ENCODE measurements at regions not wholly inside any gene's neighbourhood (a gene's known extent, or its start where the extent isn't known, plus 50 kb on each side); places are given as distances from the start of the nearest gene placed in this dataset.

- Histone ChIP-seq H3K79me2 (ENCODE audit: control insufficient read depth, insufficient read depth, low read length) (no peaks in the 10 kb centered on the region), H2AFZ (ENCODE audit: insufficient read depth, low read depth, low read length, poor library complexity, severe bottlenecking) (no peak overlapping the region), H3K9ac (ENCODE audit: low read length) (no peak overlapping the region), H3K4me2 (replicated peaks; ENCODE audit: low read depth, low read length, poor library complexity, severe bottlenecking) (no peak overlapping the region), H3K4me3 (ENCODE audit: control extremely low read depth in 1 of 5, extremely low read depth in 1 of 5, insufficient read depth in 1 of 5, low read depth in 2 of 5, low read length in 4 of 5) (no peak overlapping the region), H3K36me3 (replicated peaks in 1 of 2; ENCODE audit: control extremely low read depth in 1 of 2, control insufficient read depth in 1 of 2, extremely low read depth in 1 of 2, insufficient read depth in 2 of 2, low read length in 1 of 2) (no peaks in the 10 kb centered on the region), H3K27ac (ENCODE audit: low read length in 2 of 2) (no peak overlapping the region), H4K20me1 (ENCODE audit: control insufficient read depth, insufficient read depth, low read length, poor library complexity, severe bottlenecking) (no peaks in the 10 kb centered on the region), H3K4me1 (ENCODE audit: control insufficient read depth in 2 of 2, insufficient read depth in 2 of 2, low read length in 2 of 2) (no peaks in the 10 kb centered on the region), H3K9me3 (ENCODE audit: control extremely low read depth in 1 of 3, control insufficient read depth in 2 of 3, insufficient read depth in 1 of 3, low read length in 2 of 3) (peaks cover 0 to 3% (median 0%) of the 10 kb centered on the region in 3 donors), H3K27me3 (replicated peaks in 1 of 4; ENCODE audit: control extremely low read depth in 1 of 4, control insufficient read depth in 3 of 4, insufficient read depth in 4 of 4, low read length in 3 of 4) (no peaks in the 10 kb centered on the region)
- WGBS (ENCODE audit: insufficient coverage), result 0% methylated on average over 2 of the region's 5 CpGs
- intact Hi-C loops (cut with micrococcal nuclease), result no loop called here
- Mint-ChIP-seq H3K9me3 (ENCODE audit: insufficient read depth) (peaks cover 7% of the 10 kb centered on the region), H3K27ac (no peak overlapping the region), H3K4me3 (no peak overlapping the region), H3K27me3 (no peaks in the 10 kb centered on the region), H3K4me1 (peaks cover 1% of the 10 kb centered on the region)
- ChIA-PET CTCF (no interaction called here), POLR2A (no interaction called here)
- ATAC-seq (ENCODE audit: low read depth) (no peak), DNase-seq (no peak)
- no peak for TF ChIP-seq CTCF (IDR thresholded peaks at IDR 0.05)
- TF ChIP-seq EZH2 (IDR thresholded peaks at IDR 0.05; ENCODE audit: borderline replicate concordance, insufficient read depth, low read depth, low read length, poor library complexity, severe bottlenecking), result no peak
These were observed 268.3 kb upstream of the PROX1 start for GRCh38 chr1:213719462-213719861.

- H3K4me3 ChIP-seq (ENCODE audit: control extremely low read depth in 1 of 5, extremely low read depth in 1 of 5, insufficient read depth in 1 of 5, low read depth in 2 of 5, low read length in 4 of 5), result no peak overlapping the region
- H3K9me3 Mint-ChIP-seq (ENCODE audit: insufficient read depth), result peaks cover 7% of the 10 kb centered on the region
- no peaks in the 10 kb centered on the region for H3K79me2 ChIP-seq (ENCODE audit: control insufficient read depth, insufficient read depth, low read length)
- no peak for DNase-seq
- WGBS (ENCODE audit: insufficient coverage), result 100% methylated on average over 2 of the region's 5 CpGs
- H3K27me3 Mint-ChIP-seq, result no peaks in the 10 kb centered on the region
- no peak overlapping the region for H2AFZ ChIP-seq (ENCODE audit: insufficient read depth, low read depth, low read length, poor library complexity, severe bottlenecking)
- no peak overlapping the region for H3K9ac ChIP-seq (ENCODE audit: low read length)
- intact Hi-C loops (cut with micrococcal nuclease), result no loop called here
- no peak for ATAC-seq (ENCODE audit: low read depth)
- H3K27ac ChIP-seq (ENCODE audit: low read length in 2 of 2), result no peak overlapping the region
- peaks cover 0 to 3% (median 0%) of the 10 kb centered on the region in 3 donors for H3K9me3 ChIP-seq (ENCODE audit: control extremely low read depth in 1 of 3, control insufficient read depth in 2 of 3, insufficient read depth in 1 of 3, low read length in 2 of 3)
- H3K27me3 ChIP-seq (replicated peaks in 1 of 4; ENCODE audit: control extremely low read depth in 1 of 4, control insufficient read depth in 3 of 4, insufficient read depth in 4 of 4, low read length in 3 of 4), result no peaks in the 10 kb centered on the region
- peaks cover 1% of the 10 kb centered on the region for H3K4me1 Mint-ChIP-seq
- H3K4me3 Mint-ChIP-seq, result no peak overlapping the region
- H4K20me1 ChIP-seq (ENCODE audit: control insufficient read depth, insufficient read depth, low read length, poor library complexity, severe bottlenecking), result no peaks in the 10 kb centered on the region
- H3K36me3 ChIP-seq (replicated peaks in 1 of 2; ENCODE audit: control extremely low read depth in 1 of 2, control insufficient read depth in 1 of 2, extremely low read depth in 1 of 2, insufficient read depth in 2 of 2, low read length in 1 of 2), result no peaks in the 10 kb centered on the region
- TF ChIP-seq CTCF (IDR thresholded peaks at IDR 0.05) (no peak), EZH2 (IDR thresholded peaks at IDR 0.05; ENCODE audit: borderline replicate concordance, insufficient read depth, low read depth, low read length, poor library complexity, severe bottlenecking) (no peak)
- H3K4me2 ChIP-seq (replicated peaks; ENCODE audit: low read depth, low read length, poor library complexity, severe bottlenecking), result no peak overlapping the region
- H3K27ac Mint-ChIP-seq, result no peak overlapping the region
- POLR2A ChIA-PET, result no interaction called here
- CTCF ChIA-PET, result no interaction called here
- no peaks in the 10 kb centered on the region for H3K4me1 ChIP-seq (ENCODE audit: control insufficient read depth in 2 of 2, insufficient read depth in 2 of 2, low read length in 2 of 2)
These were observed 267.7 kb upstream of the PROX1 start for GRCh38 chr1:213720032-213720431.

Data from B cell (primary cell).